ENCODE measurements at regions not wholly inside any gene's neighbourhood (a gene's known extent, or its start where the extent isn't known, plus 50 kb on each side); places are given as distances from the start of the nearest gene placed in this dataset.

DNA sequence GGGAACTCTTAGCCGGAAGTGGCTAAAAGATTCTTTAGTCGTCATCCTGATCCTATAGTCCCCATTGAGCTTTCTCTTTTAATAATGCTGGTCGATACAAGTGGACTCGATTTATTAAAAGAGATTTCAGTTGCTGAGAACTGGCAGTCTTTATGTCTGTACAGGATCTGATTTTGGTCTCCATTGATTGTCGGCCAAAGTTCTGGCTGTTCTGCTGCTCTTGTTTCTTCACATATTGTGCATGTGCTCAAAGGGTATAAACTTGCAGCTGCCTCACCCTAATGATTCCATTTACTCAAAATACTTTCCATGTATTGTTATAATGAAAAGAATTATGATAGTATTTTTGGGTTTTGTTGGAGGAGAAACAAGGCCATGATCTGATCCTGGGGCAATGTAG is 100.7 kb upstream of the CTTNBP2 start:
- DNase-seq (ENCODE audit: low read depth in 3 of 3): no peak

DNA sequence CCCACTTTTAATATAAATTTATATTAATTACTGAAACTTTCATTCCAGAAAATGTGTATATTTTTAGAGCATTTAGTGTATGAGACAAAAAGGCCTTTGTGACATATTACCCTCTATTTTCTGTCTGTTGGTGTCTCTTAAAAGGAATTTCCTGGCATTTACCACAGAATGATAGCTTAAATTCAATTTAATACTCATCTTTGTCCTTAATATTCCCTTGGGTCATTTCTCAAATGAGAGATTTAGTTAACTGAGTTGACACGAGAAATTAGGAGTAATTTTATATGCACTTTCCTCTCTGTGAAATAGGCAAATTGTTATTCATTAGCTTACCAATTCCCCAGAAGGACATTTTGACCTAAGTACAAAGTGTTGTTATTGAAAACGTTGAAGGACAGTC is 101.7 kb upstream of the CTTNBP2 start:
- DNase-seq (ENCODE audit: low read depth in 3 of 3): no peak

DNA sequence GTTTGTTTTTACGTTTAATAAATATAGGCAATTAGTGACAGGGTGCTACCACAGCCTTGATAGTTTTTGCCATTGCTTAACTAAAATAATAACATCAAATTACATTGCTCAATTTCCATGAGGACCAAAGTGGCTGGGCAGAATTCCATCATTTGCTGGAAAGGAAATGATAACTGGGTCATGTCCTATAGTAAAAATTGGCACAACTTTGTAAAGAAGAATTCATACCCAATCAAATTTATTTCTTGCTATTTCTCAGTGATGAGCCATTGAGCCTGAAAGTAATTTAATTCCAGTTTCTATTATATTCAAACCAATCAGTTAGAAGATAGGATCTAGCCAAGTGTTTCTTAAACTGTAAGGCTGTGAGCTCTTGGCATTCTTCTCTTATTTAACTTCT is 102.2 kb upstream of the CTTNBP2 start:
- no peak for DNase-seq (ENCODE audit: low read depth in 3 of 3)

DNA sequence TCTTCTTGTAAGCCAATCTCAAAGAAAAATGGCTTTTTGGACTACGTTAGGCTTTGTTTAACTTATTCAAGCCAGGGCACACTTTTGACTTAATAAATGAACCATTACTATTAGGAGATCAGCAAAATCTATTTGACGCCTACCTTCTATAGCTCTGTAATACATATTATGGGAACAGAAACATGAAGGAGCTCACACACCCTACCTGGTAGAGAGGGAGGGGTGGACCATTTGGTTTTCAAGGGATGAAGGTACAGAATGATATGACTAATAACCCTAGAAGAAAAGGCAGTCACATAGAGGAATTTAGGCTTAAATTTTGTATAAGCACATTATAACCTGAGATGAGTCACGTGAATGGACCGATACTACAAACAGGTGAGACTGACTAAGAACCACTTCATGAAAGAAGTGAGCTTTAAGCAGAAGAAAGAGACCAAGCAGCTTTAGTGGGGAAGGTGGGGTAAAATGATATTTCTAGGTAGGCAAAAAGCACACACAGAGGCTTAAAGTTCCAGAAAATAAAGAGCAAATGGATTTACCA is 106.8 kb upstream of the CTTNBP2 start:
- DNase-seq (ENCODE audit: low read depth in 3 of 3): no peak

DNA sequence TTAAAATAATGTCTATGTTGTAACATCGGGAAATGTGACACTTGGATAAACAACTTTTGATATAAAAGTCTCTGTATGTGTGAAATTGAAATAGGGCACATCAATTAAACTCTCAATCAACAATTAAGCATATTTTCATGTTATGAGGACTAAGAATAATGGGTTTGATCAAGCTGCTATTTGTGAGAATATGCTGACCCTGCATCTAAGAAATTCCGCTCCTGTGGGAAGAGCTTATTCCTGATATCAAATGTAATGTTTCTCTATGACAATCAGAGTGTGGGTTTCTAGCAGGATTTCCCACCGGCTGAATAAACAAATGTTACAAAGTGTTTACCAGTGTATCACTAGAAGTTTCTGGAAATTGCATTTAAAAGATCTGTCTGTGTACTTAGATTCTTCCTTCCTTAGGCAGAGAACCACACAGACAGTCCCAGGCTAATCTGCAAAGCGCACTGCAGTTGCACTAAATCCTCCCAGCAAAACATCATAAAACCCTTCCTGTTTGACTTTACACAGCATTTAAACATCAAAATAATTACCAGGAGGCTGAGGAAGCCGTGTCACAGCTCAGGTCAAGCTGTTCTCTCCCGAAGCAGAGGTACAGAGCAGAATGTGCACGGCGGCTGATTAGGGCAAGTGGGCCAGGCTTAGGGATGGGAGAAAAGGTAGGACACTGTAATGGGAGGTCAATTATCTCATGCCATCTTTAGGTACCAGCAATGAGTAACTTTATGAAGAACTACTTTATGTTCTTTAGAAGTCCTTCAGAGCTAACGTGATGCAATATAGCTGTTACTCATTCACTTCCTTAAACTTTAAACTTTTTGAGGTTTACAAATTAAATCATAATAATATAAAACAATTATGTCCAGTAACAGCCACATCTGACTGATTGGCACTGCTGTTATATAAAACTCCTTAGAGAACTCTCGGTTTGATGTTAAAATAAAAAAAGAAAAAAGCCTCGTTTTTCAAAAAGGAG is 109.1 kb upstream of the CTTNBP2 start:
- no peak for DNase-seq (ENCODE audit: low read depth in 3 of 3)

DNA sequence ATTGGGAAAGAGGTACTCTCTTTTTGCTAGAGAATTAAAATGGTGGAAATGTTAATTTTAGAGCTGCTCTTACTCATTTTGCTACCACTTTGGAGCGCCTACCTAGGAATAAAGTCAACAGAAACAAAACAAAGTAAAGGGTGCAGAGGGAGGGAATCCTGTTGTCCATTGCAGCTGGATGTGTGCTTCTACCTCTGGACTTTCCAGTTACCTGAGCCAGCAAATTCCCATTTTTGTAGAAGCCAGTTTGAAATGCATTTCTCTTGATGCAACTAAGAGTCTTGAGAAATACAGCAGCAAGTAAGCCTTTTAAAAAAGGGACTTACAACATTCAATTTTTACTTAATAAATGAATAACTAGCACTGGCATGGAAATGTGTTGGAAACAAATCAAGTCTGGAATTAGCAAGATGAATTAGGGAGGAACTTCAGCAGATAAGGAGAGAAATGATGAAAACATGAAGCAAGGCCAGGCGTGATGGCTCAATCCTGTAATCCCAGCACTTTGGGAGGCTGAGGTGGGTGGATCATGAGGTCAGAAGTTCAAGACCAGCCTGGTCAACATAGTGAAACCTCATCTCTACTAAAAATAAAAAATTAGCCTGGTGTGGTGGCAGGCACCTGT is 113.5 kb upstream of the CTTNBP2 start:
- DNase-seq (ENCODE audit: low read depth in 3 of 3): no peak

DNA sequence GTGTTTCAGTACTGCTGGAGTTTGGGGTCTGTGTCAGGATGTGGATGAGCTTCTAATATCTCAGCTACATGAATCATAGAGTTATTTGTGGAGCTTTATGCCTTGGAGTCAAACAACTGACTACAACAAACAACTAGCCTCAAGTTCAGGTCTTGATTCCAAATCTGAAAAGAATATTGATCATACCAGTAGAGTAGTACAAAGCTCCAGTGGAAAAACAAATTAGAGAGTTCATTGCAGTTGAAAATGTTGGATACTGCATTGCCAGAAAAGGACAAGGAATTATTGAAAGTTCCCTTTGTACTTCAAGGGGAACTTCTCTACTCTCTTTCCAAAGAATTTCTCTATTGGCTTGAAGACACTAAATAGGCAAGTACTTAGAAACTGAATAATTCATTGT is 117.6 kb upstream of the CTTNBP2 start:
- DNase-seq (ENCODE audit: low read depth in 3 of 3): no peak

DNA sequence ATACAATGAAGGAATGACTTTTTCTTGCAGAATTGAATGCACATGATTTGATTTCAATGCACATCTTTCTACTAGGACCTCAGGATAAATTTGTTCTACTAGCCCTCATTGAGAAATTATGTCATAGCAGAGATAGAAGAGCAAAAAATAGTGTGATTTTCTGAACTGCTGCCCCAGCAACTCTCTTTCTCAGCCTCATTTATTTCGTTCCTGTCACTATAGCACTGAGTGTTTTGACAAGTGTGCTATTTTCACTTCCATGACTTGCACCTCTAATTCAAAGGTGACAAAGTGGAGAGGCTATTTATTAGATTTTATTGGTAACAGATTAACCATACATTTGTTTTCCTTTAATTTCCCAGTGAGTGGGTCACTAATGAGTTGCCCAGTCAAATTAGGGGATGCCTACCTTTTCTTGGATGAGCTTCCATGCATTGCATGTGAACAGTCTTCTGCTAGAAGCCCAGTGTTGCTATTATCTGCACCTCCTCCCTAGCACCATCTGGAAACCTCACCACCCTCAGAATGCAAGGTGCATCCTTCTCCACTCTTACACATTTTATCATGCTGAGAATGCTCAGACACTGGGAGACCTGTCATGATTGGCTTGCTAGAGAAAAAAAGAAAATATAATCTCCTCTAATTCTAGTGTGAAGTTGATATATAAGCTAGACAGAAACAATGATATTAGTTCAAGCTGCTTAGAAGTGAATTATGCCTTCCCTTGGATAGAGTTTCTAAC is 119.6 kb upstream of the CTTNBP2 start:
- DNase-seq (ENCODE audit: low read depth in 3 of 3): no peak

DNA sequence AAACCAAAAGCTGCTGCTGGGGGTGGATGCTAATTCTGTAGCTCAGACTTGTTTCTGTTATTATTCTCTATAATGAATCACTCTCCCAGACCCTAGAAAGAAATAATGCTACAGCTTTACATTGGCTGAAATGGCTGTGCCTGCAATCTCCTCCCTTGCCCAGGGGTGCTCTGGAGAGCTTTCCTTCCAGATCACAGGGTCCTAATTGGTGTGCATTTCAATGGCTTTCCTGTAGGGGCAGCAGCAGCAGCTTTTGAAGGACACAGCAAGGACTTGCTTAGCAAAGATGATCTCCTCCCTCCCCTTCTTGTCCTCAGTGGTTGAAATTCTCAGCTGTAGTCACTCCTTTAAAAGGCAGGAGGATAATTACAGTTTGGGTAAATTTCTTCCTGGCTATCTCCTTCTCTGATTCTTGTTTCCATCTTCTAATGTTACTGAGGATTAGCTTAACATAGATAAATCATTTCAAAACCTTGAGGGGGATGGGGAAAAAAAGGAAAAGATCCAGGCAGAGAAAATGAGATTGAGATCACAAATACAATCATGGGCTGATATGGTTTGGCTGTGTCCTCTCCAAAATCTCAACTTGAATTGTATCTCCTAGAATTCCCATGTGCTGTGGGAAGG is 120.2 kb upstream of the CTTNBP2 start:
- no peak for DNase-seq (ENCODE audit: low read depth in 3 of 3)

DNA sequence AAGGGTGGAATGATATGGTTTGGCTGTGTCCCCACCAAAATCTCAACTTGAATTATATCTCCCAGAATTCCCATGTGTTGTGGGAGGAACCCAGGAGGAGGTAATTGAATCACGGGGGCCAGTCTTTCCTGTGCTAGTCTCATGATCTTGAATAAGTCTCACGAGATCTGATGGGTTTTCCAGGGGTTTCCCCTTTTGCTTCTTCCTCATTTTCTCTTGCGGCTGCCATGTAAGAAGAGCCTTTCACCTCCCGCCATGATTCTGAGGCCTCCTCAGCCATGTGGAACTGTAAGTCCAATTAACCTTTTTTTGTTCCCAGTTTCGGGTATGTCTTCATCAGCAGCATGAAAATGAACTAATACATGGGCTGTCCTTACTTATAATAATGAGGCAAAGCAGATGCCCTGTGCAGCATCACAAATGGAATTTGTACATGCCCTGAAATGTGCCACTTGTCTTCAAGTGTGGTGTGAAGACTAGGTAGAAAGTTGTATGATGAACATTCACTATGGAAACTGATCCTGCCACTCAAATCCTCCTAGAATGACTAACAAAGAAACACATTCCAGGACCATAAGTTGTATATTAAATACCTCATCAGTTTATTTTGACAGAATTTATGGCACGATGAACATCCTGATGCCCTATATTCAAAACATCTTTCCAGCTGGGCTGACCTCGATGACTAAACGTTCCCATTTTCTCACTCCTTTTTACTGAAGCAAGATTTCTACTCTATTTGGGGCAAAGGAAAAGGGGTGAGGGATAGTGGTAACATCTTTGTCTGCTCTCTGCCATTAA is 122.8 kb upstream of the CTTNBP2 start:
- no peak for DNase-seq (ENCODE audit: low read depth in 3 of 3)

DNA sequence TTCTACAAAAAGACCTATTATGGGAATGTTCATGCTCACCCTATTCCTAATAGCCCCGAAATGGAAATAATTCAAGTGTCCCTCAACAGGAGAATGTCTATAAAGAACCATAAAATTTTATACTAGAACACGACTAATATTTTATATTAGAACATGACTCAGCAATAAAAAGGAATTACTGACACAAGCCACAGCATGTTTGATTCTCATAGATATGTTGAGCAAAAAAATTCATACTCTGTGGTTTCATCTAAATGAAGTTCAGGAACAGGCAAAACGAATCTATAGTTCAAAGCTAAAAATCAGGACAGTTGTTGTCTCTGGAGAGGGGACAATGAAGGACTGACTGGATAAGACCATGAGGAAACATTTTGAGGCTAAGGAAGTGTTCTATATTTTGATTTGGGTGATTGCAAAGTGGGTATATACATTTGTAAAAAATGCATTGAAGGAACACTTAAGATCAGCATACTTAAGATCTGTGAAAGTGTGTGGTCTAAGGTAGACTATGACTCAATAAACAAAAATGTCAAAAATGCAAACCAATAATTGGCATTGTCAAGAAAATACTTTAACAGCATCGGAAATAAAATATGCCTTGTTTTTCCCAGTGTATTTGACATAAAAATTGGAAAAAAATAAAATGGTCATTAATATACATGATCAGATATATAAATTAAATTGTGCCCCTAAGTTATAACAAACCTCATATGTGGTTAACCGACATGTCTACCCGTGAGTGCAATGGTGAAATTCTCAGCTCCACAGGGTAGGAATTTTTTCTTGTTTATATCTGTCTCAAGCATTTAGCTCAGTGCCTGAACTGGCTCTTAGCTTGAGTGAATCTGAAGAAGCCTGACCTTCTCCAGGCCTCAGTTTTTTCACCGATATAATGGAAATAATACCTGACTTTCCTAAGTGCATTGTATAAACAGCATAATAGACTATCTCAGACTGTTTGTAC is 124.9 kb upstream of the CTTNBP2 start:
- no peak for DNase-seq (ENCODE audit: low read depth in 3 of 3)

DNA sequence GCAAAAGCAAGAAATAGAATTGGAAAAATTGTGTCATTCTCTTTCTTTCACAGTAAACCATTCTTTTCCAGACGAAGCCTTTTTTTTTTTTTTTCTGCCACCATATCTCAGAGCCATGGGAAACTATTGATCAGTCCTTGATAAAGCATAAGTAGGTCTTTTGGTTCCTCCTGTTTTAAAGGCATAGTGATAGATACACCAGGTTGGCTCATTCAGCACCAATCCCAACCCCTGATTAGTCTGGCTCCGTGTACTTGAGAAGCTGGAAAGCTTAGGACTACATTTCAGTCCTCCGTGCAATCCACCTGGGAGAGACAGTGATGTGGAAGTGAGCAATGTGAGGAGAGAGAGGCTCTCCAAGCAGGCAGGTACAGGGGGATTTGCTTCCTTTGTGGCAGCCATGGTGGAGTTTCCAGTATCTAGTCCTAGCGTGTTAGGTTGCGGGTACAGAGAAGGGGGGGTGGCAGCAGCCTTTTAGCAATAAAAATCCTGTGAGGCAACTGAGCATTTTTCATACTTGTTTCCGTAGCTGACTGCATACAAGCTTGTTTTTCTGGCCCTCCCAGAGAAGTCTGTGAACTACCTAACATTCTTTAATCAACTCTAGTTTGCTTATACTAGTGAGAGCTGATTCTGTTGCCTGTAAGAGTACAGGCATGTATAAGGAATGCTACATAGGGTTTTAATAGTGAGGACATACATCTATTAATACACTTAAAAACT is 127.4 kb upstream of the CTTNBP2 start:
- DNase-seq (ENCODE audit: low read depth in 3 of 3): no peak

DNA sequence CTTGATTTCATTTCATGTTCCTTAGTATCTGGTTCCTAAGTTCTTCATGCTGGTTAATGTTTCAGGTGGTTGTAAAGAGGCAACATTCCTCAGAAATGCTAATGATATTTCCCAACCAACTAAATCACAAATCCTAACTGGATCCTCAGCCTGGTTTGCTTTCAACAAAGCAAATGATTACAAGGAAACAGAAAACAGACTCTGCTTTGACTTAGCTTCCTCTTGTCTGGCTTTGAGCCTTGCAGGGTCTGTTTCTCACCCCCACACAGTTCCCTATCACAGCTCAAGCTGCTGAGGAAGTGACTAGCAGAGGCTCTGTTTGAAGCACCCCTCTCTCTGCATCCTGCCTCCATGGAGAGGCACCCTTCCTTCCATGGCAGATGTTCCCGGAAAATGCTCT is 130.2 kb upstream of the CTTNBP2 start:
- DNase-seq (ENCODE audit: low read depth in 3 of 3): no peak

DNA sequence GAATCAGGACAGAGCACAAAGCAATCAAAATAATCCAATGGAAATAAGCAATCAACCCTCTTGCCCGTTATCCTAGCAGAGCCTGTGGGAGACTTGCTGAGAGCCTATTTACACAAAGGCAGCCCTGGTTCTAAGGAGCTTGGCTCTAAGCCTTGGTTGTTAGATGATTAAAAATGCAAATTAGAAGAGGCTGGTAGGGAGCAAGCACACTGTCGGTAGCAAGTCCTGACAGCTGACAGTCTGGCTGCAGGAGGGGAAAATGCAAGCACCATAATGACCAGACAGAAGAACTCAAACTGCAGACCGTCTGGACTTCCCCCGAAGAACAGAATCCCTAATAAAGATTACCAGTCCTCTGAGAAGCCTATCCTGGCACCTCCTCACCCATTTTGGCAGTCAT is 131.8 kb upstream of the CTTNBP2 start:
- no peak for DNase-seq (ENCODE audit: low read depth in 3 of 3)

DNA sequence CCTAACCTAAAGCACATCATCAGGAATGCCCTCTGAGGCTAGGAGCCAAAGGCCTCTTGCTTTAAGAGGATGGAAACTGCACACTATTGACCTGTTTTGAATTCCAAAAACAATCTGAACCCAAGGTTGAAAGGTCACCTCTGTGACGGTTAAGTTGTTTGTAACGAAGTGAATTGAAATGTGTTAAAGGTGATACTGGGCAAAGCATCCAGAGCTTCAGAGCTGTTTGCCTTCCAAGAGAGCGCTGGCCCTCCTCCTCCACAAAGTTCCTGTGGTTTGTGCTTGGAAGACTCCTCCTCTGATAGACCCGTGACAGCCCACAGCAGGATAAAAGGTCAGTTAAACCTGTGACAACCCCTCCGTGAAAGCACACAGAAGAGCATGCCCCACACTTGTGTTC is 133.7 kb upstream of the CTTNBP2 start:
- DNase-seq (ENCODE audit: low read depth in 3 of 3): no peak

DNA sequence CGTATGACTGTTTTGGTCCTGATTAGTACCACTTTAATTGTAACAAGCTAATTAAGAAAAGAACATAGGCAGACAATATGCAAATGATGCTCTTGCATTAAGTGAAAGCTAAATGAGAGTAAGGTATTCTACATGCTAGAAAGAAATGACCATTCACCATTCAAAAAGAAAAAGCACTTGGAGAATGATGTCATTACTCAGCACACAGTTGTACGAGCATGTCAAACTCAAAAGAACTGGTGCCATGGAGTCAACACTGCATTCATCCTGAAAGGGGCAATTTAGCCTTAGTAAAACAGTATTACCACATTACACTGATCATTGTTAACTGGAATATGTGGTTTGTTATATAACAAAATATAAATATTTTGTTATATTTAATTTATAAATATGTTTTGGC is 136.2 kb upstream of the CTTNBP2 start:
- DNase-seq (ENCODE audit: low read depth in 3 of 3): no peak

DNA sequence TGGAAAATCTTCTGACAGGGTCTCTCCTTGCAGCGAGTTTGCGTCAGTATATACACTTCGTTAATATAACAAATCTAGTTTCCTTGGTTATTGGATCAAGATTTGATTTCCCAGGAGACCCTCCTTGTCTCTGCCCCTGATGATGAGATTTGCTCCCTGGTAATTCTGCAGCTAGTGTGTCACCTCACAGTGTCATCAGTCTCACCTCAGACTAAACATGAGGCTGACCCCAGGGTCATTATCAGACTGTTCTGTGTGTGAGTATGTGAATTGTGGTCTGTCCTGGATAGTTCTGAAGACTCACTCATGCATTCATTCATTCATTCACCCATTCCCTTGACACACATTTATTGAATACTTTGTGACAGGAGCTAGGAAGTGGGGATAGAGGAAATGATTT is 138.4 kb upstream of the CTTNBP2 start:
- DNase-seq (ENCODE audit: low read depth in 3 of 3): no peak

DNA sequence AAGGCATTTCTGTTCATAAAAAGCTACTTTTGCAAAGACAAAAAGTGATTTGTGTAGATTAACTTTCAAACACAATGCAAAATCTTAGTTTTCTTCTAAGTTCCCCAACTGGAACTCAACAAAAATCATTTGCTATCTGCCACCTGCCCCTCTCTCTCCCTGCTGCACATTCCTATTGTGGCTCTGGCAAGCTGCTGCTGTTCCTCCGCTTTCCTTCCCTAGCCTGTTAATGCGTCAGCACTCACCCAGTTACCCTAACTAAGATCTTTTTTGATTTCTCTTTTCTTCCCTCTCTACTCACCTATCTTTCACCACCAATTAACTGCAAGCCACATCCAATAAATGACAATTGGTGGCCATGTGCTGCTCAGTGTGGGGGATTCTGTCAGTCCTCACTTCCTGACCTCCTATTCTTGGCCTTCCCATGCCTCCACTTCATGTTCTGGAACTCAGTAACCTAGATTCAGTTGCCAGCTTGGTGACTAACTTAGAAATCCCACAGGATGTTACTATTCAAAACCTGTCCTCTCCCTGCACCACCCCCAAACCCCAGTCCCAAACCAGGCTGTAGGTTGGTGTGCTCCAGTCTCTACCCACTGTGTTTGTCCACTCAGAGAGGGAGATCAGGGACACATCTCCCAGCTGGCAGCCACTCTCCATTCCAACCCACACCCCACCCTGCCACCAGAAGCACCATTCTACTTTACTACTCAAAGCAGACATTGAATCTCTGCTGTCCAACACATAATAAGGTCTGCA is 140.2 kb upstream of the CTTNBP2 start:
- DNase-seq (ENCODE audit: low read depth in 3 of 3): no peak

Measured in stimulated activated CD4-positive, alpha-beta T cell treated with anti-CD3 and anti-CD28 coated beads, TNF-alpha, amount 100 ng/mL, for 48 hours (primary cell).